GM23248 (cell line): ENCODE measurements at regions not wholly inside any gene's neighbourhood (a gene's known extent, or its start where the extent isn't known, plus 50 kb on each side); places are given as distances from the start of the nearest gene placed in this dataset.

ENCODE experiments used
- EZH2 ChIP-seq: fragments of 200-600 bp; sonication (generic); IDR thresholded peaks from 2 replicates; pipeline ENCODE4 v1.6.1; 2018; ENCODE audit warnings: antibody characterized with exemption, mild to moderate bottlenecking; ENCODE audit not compliant: insufficient read depth, poor library complexity, severe bottlenecking
- EZH2phosphoT487 ChIP-seq: fragments of 200-600 bp; sonication (generic); IDR thresholded peaks from 2 replicates; pipeline ENCODE4 v1.6.1; 2018; ENCODE audit warnings: antibody characterized with exemption, moderate library complexity, mild to moderate bottlenecking, low read depth; ENCODE audit not compliant: insufficient read depth

GRCh38 chr12:111268738-111269572 is 99.9 kb downstream of the PHETA1 start:
- TF ChIP-seq EZH2phosphoT487: no peak
- TF ChIP-seq EZH2: no peak
